ENCODE measurements at regions not wholly inside any gene's neighbourhood (a gene's known extent, or its start where the extent isn't known, plus 50 kb on each side); places are given as distances from the start of the nearest gene placed in this dataset.

GRCh38 chr9:73701415-73702057 is 549.9 kb downstream of the ANXA1 start:
- Mint-ChIP-seq H3K27me3 (ENCODE audit: low read depth, poor library complexity) (no peaks in the 10 kb centered on the region), H3K36me3 (ENCODE audit: low read depth) (no peaks in the 10 kb centered on the region), H3K4me3 (no peak overlapping the region), H3K4me1 (no peaks in the 10 kb centered on the region), H3K9me3 (peaks cover 4% of the 10 kb centered on the region), H3K27ac (no peak overlapping the region)
- no peak for DNase-seq
- TF ChIP-seq CTCF (IDR thresholded peaks at IDR 0.05) = no peak

DNA sequence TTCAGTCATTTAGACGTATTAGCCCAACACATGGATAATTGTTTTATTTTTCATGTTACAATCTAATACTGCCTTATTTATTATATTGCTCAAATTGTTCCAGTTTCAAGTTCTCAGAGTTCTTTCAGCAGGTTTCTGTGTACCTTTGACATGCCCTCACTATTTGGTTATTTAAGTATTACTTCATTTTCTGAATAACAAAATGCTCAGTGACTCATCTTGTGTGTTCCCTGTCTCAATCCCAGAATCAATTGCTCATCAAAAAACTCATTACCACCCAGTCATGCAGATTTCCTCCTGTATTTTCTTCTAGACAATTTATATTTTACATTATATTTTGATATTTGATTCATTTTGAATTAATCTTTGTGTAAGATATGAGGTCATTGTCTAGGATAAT is 562.6 kb downstream of the ANXA1 start:
- Mint-ChIP-seq H3K27me3 (ENCODE audit: low read depth, poor library complexity) (no peaks in the 10 kb centered on the region), H3K36me3 (ENCODE audit: low read depth) (no peaks in the 10 kb centered on the region), H3K27ac (no peak overlapping the region), H3K4me1 (no peaks in the 10 kb centered on the region), H3K9me3 (no peaks in the 10 kb centered on the region), H3K4me3 (no peak overlapping the region)
- DNase-seq = no peak
- TF ChIP-seq CTCF (IDR thresholded peaks at IDR 0.05) = no peak

- Mint-ChIP-seq H3K9me3 (no peaks in the 10 kb centered on the region), H3K4me1 (no peaks in the 10 kb centered on the region), H3K27ac (no peak overlapping the region), H3K36me3 (ENCODE audit: low read depth) (no peaks in the 10 kb centered on the region), H3K4me3 (no peak overlapping the region), H3K27me3 (ENCODE audit: low read depth, poor library complexity) (no peaks in the 10 kb centered on the region)
- DNase-seq = no peak
- no peak for TF ChIP-seq CTCF (IDR thresholded peaks at IDR 0.05)
Measured at GRCh38 chr9:73715591-73715990, 563.9 kb downstream of the ANXA1 start.

- H3K4me1 Mint-ChIP-seq = no peaks in the 10 kb centered on the region
- H3K27ac Mint-ChIP-seq = no peak overlapping the region
- no peaks in the 10 kb centered on the region for H3K27me3 Mint-ChIP-seq (ENCODE audit: low read depth, poor library complexity)
- no peak for TF ChIP-seq CTCF (IDR thresholded peaks at IDR 0.05)
- no peak overlapping the region for H3K4me3 Mint-ChIP-seq
- no peaks in the 10 kb centered on the region for H3K9me3 Mint-ChIP-seq
- no peak for DNase-seq
- no peaks in the 10 kb centered on the region for H3K36me3 Mint-ChIP-seq (ENCODE audit: low read depth)
Measured at GRCh38 chr9:73719660-73720059, 568.0 kb downstream of the ANXA1 start.

- Mint-ChIP-seq H3K36me3 (ENCODE audit: low read depth) (no peaks in the 10 kb centered on the region), H3K27me3 (ENCODE audit: low read depth, poor library complexity) (no peaks in the 10 kb centered on the region), H3K4me1 (no peaks in the 10 kb centered on the region), H3K9me3 (no peaks in the 10 kb centered on the region), H3K27ac (no peak overlapping the region), H3K4me3 (no peak overlapping the region)
- no peak for DNase-seq
- no peak for TF ChIP-seq CTCF (IDR thresholded peaks at IDR 0.05)
Measured at GRCh38 chr9:73720601-73721000, 568.9 kb downstream of the ANXA1 start.

GRCh38 chr9:73736270-73736669 is 584.6 kb downstream of the ANXA1 start:
- no peaks in the 10 kb centered on the region for H3K36me3 Mint-ChIP-seq (ENCODE audit: low read depth)
- no peaks in the 10 kb centered on the region for H3K9me3 Mint-ChIP-seq

More at GRCh38 chr9:73736270-73736669, 584.6 kb downstream of the ANXA1 start:
- no peaks in the 10 kb centered on the region for H3K4me1 Mint-ChIP-seq
- H3K4me3 Mint-ChIP-seq = no peak overlapping the region
- no peak for TF ChIP-seq CTCF (IDR thresholded peaks at IDR 0.05)
- no peak for DNase-seq
- H3K27me3 Mint-ChIP-seq (ENCODE audit: low read depth, poor library complexity) = peaks cover 4% of the 10 kb centered on the region
- no peak overlapping the region for H3K27ac Mint-ChIP-seq
